Renal cortex interstitium (tissue), 11 donors: ENCODE measurements at regions not wholly inside any gene's neighbourhood (a gene's known extent, or its start where the extent isn't known, plus 50 kb on each side); places are given as distances from the start of the nearest gene placed in this dataset.
"Not testable (repeated sequence)": the region's sequence is repeated elsewhere in the genome, so short reads cannot be mapped to it uniquely, and the experiment has no call there.

ENCODE experiments used
- DNase-seq, 11 donors: peaks; one replicate each; pipeline ENCODE4 v3.0.0-alpha.2; 2013; ENCODE audit warnings: low read depth in 9 of 11, low spot score in 4 of 11; ENCODE audit errors: extremely low read depth in 1 of 11

GRCh38 chr6:15145821-15146220 is 100.0 kb upstream of the JARID2 start:
- DNase-seq: no peak

DNA sequence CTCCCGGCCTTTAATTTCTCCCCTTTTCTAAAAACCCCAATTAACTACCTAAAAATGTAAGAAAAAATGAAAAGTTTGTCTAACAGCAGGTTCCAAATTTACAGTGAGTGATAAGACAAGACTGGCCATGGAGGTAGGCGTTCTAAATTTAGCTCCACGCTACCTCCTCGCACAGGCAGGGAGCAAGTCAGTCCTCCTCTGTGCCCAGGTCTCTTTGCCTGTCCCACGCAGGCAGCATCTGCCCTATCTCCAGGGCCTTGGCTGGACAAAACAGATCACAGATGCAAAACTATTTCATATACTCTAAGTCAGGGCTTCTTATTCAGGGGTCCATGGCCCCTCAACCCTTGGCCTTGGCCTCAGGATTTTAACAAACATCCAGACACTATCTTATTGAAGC is 98.0 kb upstream of the JARID2 start:
- DNase-seq: no peak

DNA sequence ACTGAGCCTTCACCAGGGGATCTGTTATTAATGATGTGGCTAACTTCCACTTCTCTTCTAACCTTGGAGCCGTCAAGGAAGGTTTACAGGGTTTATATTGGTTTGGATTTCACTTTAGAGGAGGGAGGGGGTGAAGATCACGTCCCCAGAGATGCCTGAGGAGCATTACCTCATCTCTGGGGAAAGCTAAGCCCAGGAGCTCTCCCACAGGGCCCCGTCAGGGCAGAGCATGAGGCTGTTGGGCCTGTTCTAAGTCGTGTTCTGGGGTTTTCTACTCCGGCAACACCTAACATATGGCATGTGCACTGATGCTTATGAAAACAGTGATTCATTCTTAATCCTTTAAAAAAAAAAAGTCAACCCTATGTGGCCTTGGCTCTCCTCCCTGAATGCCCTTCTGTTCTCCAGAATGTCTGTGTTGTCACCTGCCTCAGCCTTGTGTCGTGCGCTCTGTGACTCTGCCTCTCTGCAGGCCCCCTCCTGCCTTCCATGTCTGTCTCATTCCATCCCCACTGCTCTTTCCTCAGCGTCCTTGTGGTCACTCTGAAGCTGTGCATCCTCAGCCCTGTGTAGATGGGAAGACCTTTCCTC is 97.4 kb upstream of the JARID2 start:
- DNase-seq: peak in 3 of 11 donors; percentile 14 to 42 (median 34)

DNA sequence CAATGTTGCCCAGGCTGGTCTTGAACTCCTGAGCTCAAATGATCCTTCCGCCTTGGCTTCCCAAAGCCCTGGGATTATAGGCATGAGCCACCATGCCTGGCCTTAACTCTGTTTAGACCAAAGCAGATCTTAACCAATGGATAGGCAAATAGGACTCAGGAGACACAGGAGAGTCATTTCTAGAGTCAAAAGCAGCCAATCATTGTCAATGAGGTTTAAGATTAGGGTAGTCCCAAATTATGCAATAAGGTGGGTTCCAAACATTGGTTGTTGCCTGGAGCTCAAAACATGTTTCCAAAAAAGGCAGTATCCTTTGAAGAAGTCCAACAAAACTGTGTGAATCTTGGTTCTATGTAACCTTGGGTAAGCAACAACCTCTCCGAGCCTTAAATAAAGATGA is 95.7 kb upstream of the JARID2 start:
- DNase-seq: no peak

DNA sequence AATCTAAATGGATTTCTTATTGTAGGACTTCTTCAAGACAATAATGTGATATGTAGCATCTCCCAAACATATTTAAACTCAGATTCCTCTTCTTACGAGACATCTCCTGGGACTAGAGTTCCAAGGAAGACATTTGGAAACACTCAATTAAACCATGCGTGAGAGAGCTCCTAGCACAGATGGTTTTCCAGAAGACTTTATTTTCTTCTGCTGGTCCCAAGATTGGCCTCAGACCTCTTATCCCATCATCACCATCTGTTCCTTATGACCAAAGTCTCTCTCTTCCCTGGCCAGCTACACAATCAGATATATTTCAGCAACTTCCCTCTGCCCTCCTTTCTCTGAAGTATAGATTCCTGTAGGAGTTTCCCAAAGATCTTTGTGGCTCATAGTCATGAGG is 93.2 kb upstream of the JARID2 start:
- peak in 3 of 11 donors; percentile 18 to 27 (median 19) for DNase-seq

GRCh38 chr6:15153191-15153590 is 92.7 kb upstream of the JARID2 start:
- DNase-seq: no peak

GRCh38 chr6:15157479-15157878 is 88.4 kb upstream of the JARID2 start:
- DNase-seq: no peak

GRCh38 chr6:15158821-15159619 is 86.8 kb upstream of the JARID2 start:
- no peak for DNase-seq

DNA sequence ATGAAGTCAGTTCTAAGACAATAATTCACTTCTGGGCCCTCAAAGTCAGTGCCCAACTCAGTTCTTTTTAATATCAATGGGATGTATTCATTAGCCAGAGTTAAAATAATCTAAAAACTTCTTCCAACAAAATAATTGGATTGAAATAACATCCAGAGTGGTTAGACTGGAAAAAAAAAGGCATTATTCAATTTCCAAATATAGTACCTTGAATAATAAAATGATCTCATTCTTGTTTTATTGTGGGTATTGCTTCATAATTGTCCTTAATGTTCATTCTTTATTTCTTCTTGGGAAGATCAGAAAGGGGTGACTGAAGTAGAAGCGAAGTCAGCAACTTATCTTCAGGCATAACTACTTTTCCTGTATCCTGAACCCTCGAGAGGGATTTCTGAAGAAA is 85.1 kb upstream of the JARID2 start:
- no peak for DNase-seq

- not testable (repeated sequence) for DNase-seq
Observed at GRCh38 chr6:15164855-15165254, 81.0 kb upstream of the JARID2 start.

DNA sequence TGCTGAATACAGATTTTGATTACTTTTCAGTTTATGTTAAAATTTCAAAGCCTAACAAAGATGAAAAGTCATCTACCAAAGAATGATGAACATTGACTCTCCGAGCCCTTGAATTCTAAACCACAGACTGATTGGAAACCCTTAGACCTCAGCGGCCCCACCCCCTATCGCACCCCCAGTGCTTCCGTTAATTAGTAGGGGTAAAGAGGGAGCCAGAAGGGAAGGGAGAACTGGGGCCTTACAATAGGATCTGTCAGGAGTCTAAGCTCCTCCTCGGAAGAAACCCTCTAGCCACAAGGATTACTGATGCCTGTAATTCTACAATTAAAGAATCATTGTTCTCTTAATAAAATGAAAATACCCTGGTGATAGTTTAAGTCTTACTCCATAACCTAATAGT is 79.7 kb upstream of the JARID2 start:
- no peak for DNase-seq

- DNase-seq: no peak
Observed at GRCh38 chr6:15170126-15170525, 75.7 kb upstream of the JARID2 start.

GRCh38 chr6:15171026-15171425 is 74.8 kb upstream of the JARID2 start:
- no peak for DNase-seq

- DNase-seq: no peak
Observed at GRCh38 chr6:15176816-15177370, 69.0 kb upstream of the JARID2 start.

- DNase-seq: no peak
Observed at GRCh38 chr6:15183979-15184378, 61.9 kb upstream of the JARID2 start.

DNA sequence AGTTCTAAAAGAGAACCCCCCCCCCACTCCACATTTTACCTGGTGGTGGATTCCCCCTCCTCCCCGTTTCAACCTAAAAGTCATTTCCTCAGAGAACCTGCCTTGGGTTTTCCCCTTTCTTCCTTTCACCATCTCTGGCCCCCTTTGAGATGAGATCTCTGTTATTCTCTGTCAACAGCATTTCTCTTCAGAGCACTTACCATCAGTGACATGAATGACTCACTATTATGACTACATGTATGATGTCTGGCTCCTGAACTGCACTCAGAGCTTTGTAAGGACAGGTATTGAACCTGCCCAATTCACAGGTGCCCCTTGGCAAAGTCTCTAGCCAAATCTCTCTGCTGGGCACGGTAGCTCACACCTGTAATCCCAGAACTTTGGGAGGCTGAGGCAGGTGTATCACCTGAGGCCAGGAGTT is 61.4 kb upstream of the JARID2 start:
- no peak for DNase-seq

GRCh38 chr6:15185111-15185510 is 60.8 kb upstream of the JARID2 start:
- not testable (repeated sequence) for DNase-seq

DNA sequence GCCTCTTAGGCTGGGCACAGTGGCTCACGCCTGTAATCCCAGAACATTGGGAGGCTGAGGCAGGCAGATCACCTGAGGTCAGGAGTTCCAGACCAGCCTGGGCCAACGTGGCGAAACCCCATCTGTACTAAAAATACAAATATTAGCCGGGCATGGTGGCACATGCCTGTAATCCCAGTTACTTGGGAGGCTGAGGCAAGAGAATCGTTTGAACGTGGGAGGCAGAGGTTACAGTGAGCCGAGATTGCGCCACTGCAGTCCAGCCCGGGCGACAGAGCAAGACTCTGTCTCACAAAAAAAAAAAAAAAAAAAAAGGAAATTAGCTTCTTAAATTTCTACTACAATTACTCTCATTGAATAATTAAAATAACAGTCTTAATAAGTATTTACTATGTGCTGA is 52.4 kb upstream of the JARID2 start:
- DNase-seq: not testable (repeated sequence)

GRCh38 chr6:15194453-15194852 is 51.4 kb upstream of the JARID2 start:
- no peak for DNase-seq
